GM23248 (cell line): ENCODE measurements at regions not wholly inside any gene's neighbourhood (a gene's known extent, or its start where the extent isn't known, plus 50 kb on each side); places are given as distances from the start of the nearest gene placed in this dataset.

Experiments
- EZH2 ChIP-seq: fragments of 200-600 bp; sonication (generic); IDR thresholded peaks from 2 replicates; pipeline ENCODE4 v1.6.1; 2018; ENCODE audit warnings: antibody characterized with exemption, mild to moderate bottlenecking; ENCODE audit not compliant: insufficient read depth, poor library complexity, severe bottlenecking
- EZH2phosphoT487 ChIP-seq: fragments of 200-600 bp; sonication (generic); IDR thresholded peaks from 2 replicates; pipeline ENCODE4 v1.6.1; 2018; ENCODE audit warnings: antibody characterized with exemption, moderate library complexity, mild to moderate bottlenecking, low read depth; ENCODE audit not compliant: insufficient read depth

GRCh38 chr6:99165838-99166237 lies 183.6 kb downstream of the FAXC start:
- TF ChIP-seq EZH2 (no peak), EZH2phosphoT487 (no peak)
